ENCODE measurements at regions not wholly inside any gene's neighbourhood (a gene's known extent, or its start where the extent isn't known, plus 50 kb on each side); places are given as distances from the start of the nearest gene placed in this dataset.

- in situ Hi-C loops (cut with HindIII; ENCODE audit: extremely low pct_ligation_motif_present, low pct_unique_long_range_greater_than_20kb) (no loop called here), intact Hi-C loops (cut with micrococcal nuclease; ENCODE audit: unreplicated experiment) (no loop called here)
- BruUV-seq (replicated peaks), result no TSS peak
- H3K9me3 ChIP-seq (ENCODE audit: low read length), result no peaks in the 10 kb centered on the region
- no peaks in the 10 kb centered on the region for H3K36me3 ChIP-seq (replicated peaks in 1 of 2; ENCODE audit: control insufficient read depth in 1 of 2, insufficient read depth in 2 of 2, low read length in 2 of 2)
- H3K27ac ChIP-seq (ENCODE audit: extremely low read length, insufficient read depth, low read length), result no peak overlapping the region
- no peaks in the 10 kb centered on the region for H3K79me2 ChIP-seq (ENCODE audit: insufficient read depth, low read length)
- H3K4me1 ChIP-seq (ENCODE audit: insufficient read depth, low read length), result no peaks in the 10 kb centered on the region
- WGBS (ENCODE audit: low lambda C conversion rate), result 0% methylated on average over 4 of the region's 4 CpGs
- ChIA-PET POLR2A (no interaction called here), CTCF (ENCODE audit: low intra/inter-chr PET ratio, low total read pairs) (no interaction called here)
- DNase-seq (ENCODE audit: low spot score) (no peak), FAIRE-seq (no peak), ATAC-seq (no peak)
- H4K20me1 ChIP-seq (ENCODE audit: insufficient read depth, low read length), result no peaks in the 10 kb centered on the region
- no peak overlapping the region for H2AFZ ChIP-seq (ENCODE audit: low read length)
- no peak overlapping the region for H3K9ac ChIP-seq (ENCODE audit: insufficient read depth, low read depth, low read length)
- H3K4me2 ChIP-seq (ENCODE audit: low read depth, low read length), result no peak overlapping the region
- H3K27me3 ChIP-seq (ENCODE audit: control insufficient read depth in 1 of 2, insufficient read depth in 2 of 2, low read length in 2 of 2), result no peaks in the 10 kb centered on the region; a peak in 1 of 5 replicates
- no peak overlapping the region for H3K4me3 ChIP-seq (replicated peaks in 1 of 3; ENCODE audit: insufficient read depth in 1 of 3, low read depth in 2 of 3, low read length in 3 of 3)
- TF ChIP-seq ONECUT2 (CRISPR knock-in tag; IDR thresholded peaks at IDR 0.05) (no peak), ATF4 (CRISPR knock-in tag; IDR thresholded peaks at IDR 0.05) (no peak), ZNF414 (CRISPR knock-in tag; IDR thresholded peaks at IDR 0.05) (no peak), DBP (CRISPR knock-in tag; IDR thresholded peaks at IDR 0.05; ENCODE audit: not compliant biosample characterization) (no peak), ZNF232 (CRISPR knock-in tag; IDR thresholded peaks at IDR 0.05; ENCODE audit: borderline replicate concordance) (no peak), BRD4 (CRISPR knock-in tag; IDR thresholded peaks at IDR 0.05) (no peak), DMTF1 (CRISPR knock-in tag; IDR thresholded peaks at IDR 0.05) (no peak)
- TF ChIP-seq, protein P1, sequence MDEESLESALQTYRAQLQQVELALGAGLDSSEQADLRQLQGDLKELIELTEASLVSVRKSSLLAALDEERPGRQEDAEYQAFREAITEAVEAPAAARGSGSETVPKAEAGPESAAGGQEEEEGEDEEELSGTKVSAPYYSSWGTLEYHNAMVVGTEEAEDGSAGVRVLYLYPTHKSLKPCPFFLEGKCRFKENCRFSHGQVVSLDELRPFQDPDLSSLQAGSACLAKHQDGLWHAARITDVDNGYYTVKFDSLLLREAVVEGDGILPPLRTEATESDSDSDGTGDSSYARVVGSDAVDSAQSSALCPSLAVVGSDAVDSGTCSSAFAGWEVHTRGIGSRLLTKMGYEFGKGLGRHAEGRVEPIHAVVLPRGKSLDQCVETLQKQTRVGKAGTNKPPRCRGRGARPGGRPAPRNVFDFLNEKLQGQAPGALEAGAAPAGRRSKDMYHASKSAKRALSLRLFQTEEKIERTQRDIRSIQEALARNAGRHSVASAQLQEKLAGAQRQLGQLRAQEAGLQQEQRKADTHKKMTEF (CRISPR knock-in tag; IDR thresholded peaks at IDR 0.05), result no peak
- TF ChIP-seq, protein P2, sequence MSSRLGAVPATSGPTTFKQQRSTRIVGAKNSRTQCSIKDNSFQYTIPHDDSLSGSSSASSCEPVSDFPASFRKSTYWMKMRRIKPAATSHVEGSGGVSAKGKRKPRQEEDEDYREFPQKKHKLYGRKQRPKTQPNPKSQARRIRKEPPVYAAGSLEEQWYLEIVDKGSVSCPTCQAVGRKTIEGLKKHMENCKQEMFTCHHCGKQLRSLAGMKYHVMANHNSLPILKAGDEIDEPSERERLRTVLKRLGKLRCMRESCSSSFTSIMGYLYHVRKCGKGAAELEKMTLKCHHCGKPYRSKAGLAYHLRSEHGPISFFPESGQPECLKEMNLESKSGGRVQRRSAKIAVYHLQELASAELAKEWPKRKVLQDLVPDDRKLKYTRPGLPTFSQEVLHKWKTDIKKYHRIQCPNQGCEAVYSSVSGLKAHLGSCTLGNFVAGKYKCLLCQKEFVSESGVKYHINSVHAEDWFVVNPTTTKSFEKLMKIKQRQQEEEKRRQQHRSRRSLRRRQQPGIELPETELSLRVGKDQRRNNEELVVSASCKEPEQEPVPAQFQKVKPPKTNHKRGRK (CRISPR knock-in tag; IDR thresholded peaks at IDR 0.05), result no peak
Measured at GRCh38 chr4:127446427-127446885, 186.3 kb upstream of the INTU start.
